ENCODE measurements at regions not wholly inside any gene's neighbourhood (a gene's known extent, or its start where the extent isn't known, plus 50 kb on each side); places are given as distances from the start of the nearest gene placed in this dataset.

DNA sequence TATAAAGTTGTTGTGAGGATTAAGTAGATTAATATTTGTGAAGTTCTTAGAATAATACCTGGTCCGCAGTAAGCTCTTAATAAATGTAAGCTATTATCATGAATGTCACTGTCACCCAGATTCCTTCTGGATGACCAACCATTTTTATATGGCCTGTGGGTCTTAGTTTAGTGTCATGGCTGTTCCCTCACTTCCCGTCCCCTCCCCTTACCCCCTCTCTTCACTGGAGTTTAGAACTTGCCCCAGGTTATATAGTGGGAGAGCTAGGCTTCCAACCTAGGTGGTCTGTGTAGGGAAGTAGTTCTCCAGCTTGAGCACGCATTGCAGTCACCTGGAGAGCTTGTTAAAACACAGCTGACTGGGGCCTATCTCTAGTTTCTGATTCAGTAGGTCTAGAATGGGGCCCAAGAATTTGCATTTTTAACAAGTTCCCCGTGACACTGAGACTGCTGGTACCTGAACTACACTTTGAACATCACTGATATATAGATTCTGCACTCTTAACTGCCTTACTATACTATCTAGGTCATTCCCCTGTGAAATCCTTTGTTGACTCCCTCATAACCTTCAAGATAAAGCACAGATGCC, 66.9 kb upstream of the PLAC1 start:
- ChIA-PET CTCF (interaction anchor here (0.6 to 1.5 kb wide), 5 partner anchors 9 to 261 kb away, joined by 3 to 4 read pairs (median 4); no protein-coding TSS in a partner anchor), POLR2A (interaction anchor here (0.8 to 1.6 kb wide), 4 partner anchors 9 to 13 kb away, joined by 3 to 4 read pairs (median 3); no protein-coding TSS in a partner anchor)
- no peak for TF ChIP-seq LEF1 (IDR thresholded peaks at IDR 0.05; ENCODE audit: borderline replicate concordance)
- TF ChIP-seq ARNT (IDR thresholded peaks at IDR 0.05): no peak
- no peak for TF ChIP-seq CTBP1 (IDR thresholded peaks at IDR 0.05; ENCODE audit: borderline replicate concordance)
- no peak for TF ChIP-seq L3MBTL2 (conservative IDR thresholded peaks at IDR 0.05)
- TF ChIP-seq TARDBP (IDR thresholded peaks at IDR 0.05): no peak
- TF ChIP-seq, protein P1, sequence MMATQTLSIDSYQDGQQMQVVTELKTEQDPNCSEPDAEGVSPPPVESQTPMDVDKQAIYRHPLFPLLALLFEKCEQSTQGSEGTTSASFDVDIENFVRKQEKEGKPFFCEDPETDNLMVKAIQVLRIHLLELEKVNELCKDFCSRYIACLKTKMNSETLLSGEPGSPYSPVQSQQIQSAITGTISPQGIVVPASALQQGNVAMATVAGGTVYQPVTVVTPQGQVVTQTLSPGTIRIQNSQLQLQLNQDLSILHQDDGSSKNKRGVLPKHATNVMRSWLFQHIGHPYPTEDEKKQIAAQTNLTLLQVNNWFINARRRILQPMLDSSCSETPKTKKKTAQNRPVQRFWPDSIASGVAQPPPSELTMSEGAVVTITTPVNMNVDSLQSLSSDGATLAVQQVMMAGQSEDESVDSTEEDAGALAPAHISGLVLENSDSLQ (IDR thresholded peaks at IDR 0.05): no peak
- no peak for TF ChIP-seq BHLHE40 (IDR thresholded peaks at IDR 0.05; ENCODE audit: borderline replicate concordance)
- no peak for TF ChIP-seq NFRKB (IDR thresholded peaks at IDR 0.05)
- DNase-seq (ENCODE audit: extremely low spot score): no peak

DNA sequence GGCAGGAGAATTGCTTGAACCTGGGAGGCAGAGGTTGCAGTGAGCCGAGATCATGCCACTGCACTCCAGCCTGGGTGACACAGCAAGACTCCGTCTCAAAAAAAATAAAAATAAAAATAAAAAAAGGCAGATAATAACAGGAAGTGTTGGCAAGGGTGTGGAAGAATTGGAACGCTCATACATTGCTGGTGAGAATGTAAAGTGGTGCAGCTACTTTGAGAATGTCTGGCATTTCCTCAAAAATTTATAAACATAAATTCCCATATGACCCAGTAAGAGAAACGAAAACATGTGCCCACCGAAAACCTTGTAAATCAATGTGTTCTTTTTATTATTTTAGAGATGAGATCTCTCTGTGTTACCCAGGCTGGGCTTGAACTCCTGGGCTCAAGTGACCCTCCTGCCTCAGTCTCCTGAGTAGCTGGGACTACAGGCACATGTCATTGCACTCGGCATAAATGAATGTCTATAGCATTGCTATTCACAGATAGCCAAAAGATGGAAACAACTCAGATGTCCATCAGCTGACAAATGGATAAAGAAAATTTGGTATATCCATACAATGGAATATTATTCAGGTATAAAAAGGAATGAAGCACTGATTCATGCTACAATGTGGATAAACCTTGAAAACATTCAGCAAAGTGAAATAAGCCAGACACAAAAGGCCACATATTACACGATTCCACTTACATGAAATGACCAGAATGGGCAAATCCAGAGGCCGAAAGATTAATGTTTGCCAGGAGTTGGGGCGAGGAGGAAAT, 63.7 kb upstream of the PLAC1 start:
- no peak for DNase-seq (ENCODE audit: extremely low spot score)
- POLR2A ChIA-PET: no interaction called here
- CTCF ChIA-PET: no interaction called here
- no peak for TF ChIP-seq BHLHE40 (IDR thresholded peaks at IDR 0.05; ENCODE audit: borderline replicate concordance)
- no peak for TF ChIP-seq HDGF (IDR thresholded peaks at IDR 0.05; ENCODE audit: borderline replicate concordance)
- no peak for TF ChIP-seq ZNF384 (IDR thresholded peaks at IDR 0.05)
- no peak for TF ChIP-seq FOXK2 (IDR thresholded peaks at IDR 0.05)
- TF ChIP-seq LEF1 (IDR thresholded peaks at IDR 0.05; ENCODE audit: borderline replicate concordance): no peak
- no peak for TF ChIP-seq TARDBP (IDR thresholded peaks at IDR 0.05)
- no peak for TF ChIP-seq SP1 (IDR thresholded peaks at IDR 0.05)
- no peak for TF ChIP-seq FOXA1 (IDR thresholded peaks at IDR 0.05)
- no peak for TF ChIP-seq SUZ12 (IDR thresholded peaks at IDR 0.05)
- TF ChIP-seq NFRKB (IDR thresholded peaks at IDR 0.05): no peak
- no peak for TF ChIP-seq L3MBTL2 (conservative IDR thresholded peaks at IDR 0.05)
- no peak for TF ChIP-seq FOXM1 (IDR thresholded peaks at IDR 0.05; ENCODE audit: borderline replicate concordance)
- no peak for TF ChIP-seq CTBP1 (IDR thresholded peaks at IDR 0.05; ENCODE audit: borderline replicate concordance)
- TF ChIP-seq ELF4 (IDR thresholded peaks at IDR 0.05): no peak
- no peak for TF ChIP-seq ARNT (IDR thresholded peaks at IDR 0.05)
- TF ChIP-seq, protein P1 (IDR thresholded peaks at IDR 0.05): no peak

GRCh38 chrX:134718966-134719317, 60.7 kb upstream of the PLAC1 start:
- CTCF ChIA-PET: no interaction called here
- TF ChIP-seq SP1 (IDR thresholded peaks at IDR 0.05) (no peak), L3MBTL2 (conservative IDR thresholded peaks at IDR 0.05) (no peak)
- no peak for DNase-seq (ENCODE audit: extremely low spot score)
- POLR2A ChIA-PET: no interaction called here

DNA sequence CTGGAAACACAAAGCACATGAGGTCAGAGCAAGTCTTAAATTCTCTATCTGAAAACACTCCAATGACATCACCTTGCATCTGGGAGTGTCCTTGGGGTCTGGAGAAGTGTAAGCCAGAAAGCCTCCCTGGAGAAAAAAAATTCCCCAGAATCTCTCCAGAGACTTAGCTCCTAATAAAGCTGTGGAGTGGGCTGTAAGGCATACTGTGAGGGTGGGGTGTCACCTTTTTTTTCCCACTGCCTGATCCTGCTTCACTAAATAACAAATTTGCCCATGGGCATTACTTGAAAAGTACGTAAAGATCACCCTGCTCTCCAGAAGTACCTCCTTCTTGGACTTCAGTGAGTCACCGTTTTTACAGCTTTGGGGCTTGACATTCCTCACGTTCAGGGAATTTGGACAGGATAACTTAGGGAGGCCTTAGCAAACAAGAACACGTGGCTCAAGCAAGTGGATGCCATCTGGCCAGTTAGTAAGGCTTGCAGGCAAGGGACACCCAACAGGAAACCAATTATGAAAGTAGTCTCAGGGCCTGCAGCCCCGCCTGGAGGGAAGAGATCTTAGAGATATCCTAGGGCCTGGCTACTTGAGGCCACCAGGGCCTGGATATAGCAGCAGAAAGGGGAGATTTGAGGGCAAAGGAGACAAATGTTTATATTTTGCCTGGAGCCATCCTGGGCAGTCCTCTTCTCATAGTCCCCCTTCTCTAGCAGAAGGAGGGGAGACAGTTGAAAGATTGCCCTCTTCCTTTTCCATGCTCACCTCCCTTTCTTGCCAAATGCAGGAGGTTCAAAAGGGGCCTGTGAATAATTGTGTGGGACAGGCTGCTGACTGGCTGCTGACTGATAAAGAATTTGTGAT, 60.1 kb upstream of the PLAC1 start:
- peak; percentile 49 for DNase-seq (ENCODE audit: extremely low spot score)
- ChIA-PET CTCF (interaction anchor here (0.5 kb wide), 1 partner anchor 176 kb away, joined by 3 read pairs; no protein-coding TSS in a partner anchor), POLR2A (interaction anchor here (0.9 to 1.5 kb wide), 4 partner anchors 18 to 159 kb away, joined by 3 to 5 read pairs (median 4); no protein-coding TSS in a partner anchor)
- TF ChIP-seq BHLHE40 (IDR thresholded peaks at IDR 0.05; ENCODE audit: borderline replicate concordance): no peak
- TF ChIP-seq FOXA1 (IDR thresholded peaks at IDR 0.05): peak; percentile 65; the same call in 1 of the 2 replicates
- TF ChIP-seq LEF1 (IDR thresholded peaks at IDR 0.05; ENCODE audit: borderline replicate concordance): no peak
- TF ChIP-seq L3MBTL2 (conservative IDR thresholded peaks at IDR 0.05): peak; percentile 73
- TF ChIP-seq ARNT (IDR thresholded peaks at IDR 0.05): peak; percentile 64

GRCh38 chrX:134717698-134718097, 59.4 kb upstream of the PLAC1 start:
- ChIA-PET CTCF (interaction anchor here (0.5 to 1.0 kb wide), 2 partner anchors 9 to 175 kb away, joined by 3 read pairs; no protein-coding TSS in a partner anchor), POLR2A (interaction anchor here (0.9 to 1.5 kb wide), 5 partner anchors 11 to 158 kb away, joined by 3 to 5 read pairs (median 4); no protein-coding TSS in a partner anchor)
- TF ChIP-seq FOXK2 (IDR thresholded peaks at IDR 0.05) (no peak), L3MBTL2 (conservative IDR thresholded peaks at IDR 0.05) (peak; percentile 7), ZNF384 (IDR thresholded peaks at IDR 0.05) (no peak), NFRKB (IDR thresholded peaks at IDR 0.05) (no peak), TARDBP (IDR thresholded peaks at IDR 0.05) (no peak), ARNT (IDR thresholded peaks at IDR 0.05) (no peak)
- TF ChIP-seq, protein P1 (IDR thresholded peaks at IDR 0.05): no peak; the same call in 1 of the 2 replicates
- no peak for DNase-seq (ENCODE audit: extremely low spot score)

GRCh38 chrX:134716620-134717012, 58.3 kb upstream of the PLAC1 start:
- POLR2A ChIA-PET: interaction anchor here (1.0 to 4.7 kb wide), 3 partner anchors 12 to 196 kb away, joined by 4 to 45 read pairs (median 6); no protein-coding TSS in a partner anchor
- no peak for TF ChIP-seq SP1 (IDR thresholded peaks at IDR 0.05)
- CTCF ChIA-PET: interaction anchor here (0.6 to 1.0 kb wide), 3 partner anchors 8 to 194 kb away, joined by 3 read pairs; no protein-coding TSS in a partner anchor
- DNase-seq (ENCODE audit: extremely low spot score): no peak

Measured in HEK293T (cell line).